PC-9 (cell line): ENCODE measurements at regions not wholly inside any gene's neighbourhood (a gene's known extent, or its start where the extent isn't known, plus 50 kb on each side); places are given as distances from the start of the nearest gene placed in this dataset.
A peak's percentile ranks its signal among the peaks of the same experiment; 100 is the strongest.

Experiments
- BruUV-seq: library from RNA; stranded (reverse); fragments of 400-500 nt; replicated peaks from 2 replicates; lab custom pipeline; 2021; lab: Mats Ljungman, UMichigan
- CTCF ChIA-PET: fragments of 300-600 bp; sonication (Branson Sonifier 250); formaldehyde crosslinking; loops from one replicate; lab custom pipeline; 2022; ENCODE audit warnings: antibody characterized with exemption; lab: Charles Lee
- POLR2A ChIA-PET: fragments of 300-600 bp; sonication (Branson Sonifier 250); formaldehyde crosslinking; loops from one replicate; lab custom pipeline; 2022; ENCODE audit warnings: antibody characterized with exemption; ENCODE audit not compliant: unreplicated experiment; lab: Charles Lee
- DNase-seq, 2 experiments: peaks; one replicate each; pipeline versions ENCODE4 v3.0.0 to v3.0.0-alpha.2; 2015 to 2022; ENCODE audit warnings: mixed read lengths in 1 of 2
- H2AFZ ChIP-seq: fragments of 200-600 bp; sonication (generic); 2 replicates; pipeline ENCODE4 v1.8.1; 2017; ENCODE audit warnings: antibody characterized with exemption
- H3F3A ChIP-seq: fragments of 200-600 bp; sonication (generic); 2 replicates; pipeline ENCODE4 v1.8.1; 2017; ENCODE audit warnings: antibody characterized with exemption, mild to moderate bottlenecking, low read depth; ENCODE audit not compliant: insufficient read depth
- H3K27ac ChIP-seq: fragments of 200-600 bp; sonication (generic); 2 replicates; pipeline ENCODE4 v1.6.1; 2016; ENCODE audit warnings: mixed run types
- H3K27me3 ChIP-seq: fragments of 200-600 bp; sonication (generic); 2 replicates; pipeline ENCODE4 v1.6.1; 2016; ENCODE audit warnings: low read depth, mixed run types; ENCODE audit not compliant: insufficient read depth
- H3K36me3 ChIP-seq: fragments of 200-600 bp; sonication (generic); 2 replicates; pipeline ENCODE4 v1.6.1; 2016; ENCODE audit warnings: low read depth, mixed run types
- H3K4me1 ChIP-seq: fragments of 200-600 bp; sonication (generic); replicated peaks from 2 replicates; pipeline ENCODE4 v1.6.1; 2016; ENCODE audit warnings: mixed run types; ENCODE audit not compliant: insufficient read depth
- H3K4me2 ChIP-seq: fragments of 200-600 bp; sonication (generic); 2 replicates; pipeline ENCODE4 v1.6.1; 2017; ENCODE audit warnings: mixed run types
- H3K4me3 ChIP-seq: fragments of 200-600 bp; sonication (generic); 2 replicates; pipeline ENCODE4 v1.6.1; 2016; ENCODE audit warnings: mixed run types
- H3K79me2 ChIP-seq: fragments of 200-600 bp; sonication (generic); 2 replicates; pipeline ENCODE4 v1.6.1; 2017; ENCODE audit warnings: low read depth, mixed run types
- H3K9me2 ChIP-seq: fragments of 200-600 bp; sonication (generic); 2 replicates; pipeline ENCODE4 v1.8.1; 2017; ENCODE audit warnings: mild to moderate bottlenecking; ENCODE audit not compliant: insufficient read depth
- H3K9me3 ChIP-seq: fragments of 200-600 bp; sonication (generic); 2 replicates; pipeline ENCODE4 v1.8.1; 2016; ENCODE audit warnings: low read depth; ENCODE audit not compliant: insufficient read depth
- H4K20me1 ChIP-seq: fragments of 200-600 bp; sonication (generic); 2 replicates; pipeline ENCODE4 v1.8.1; 2017; ENCODE audit not compliant: insufficient read depth
- CTCF ChIP-seq: fragments of 200-600 bp; sonication (generic); conservative IDR thresholded peaks from 2 replicates; pipeline ENCODE4 v1.6.1; 2017; ENCODE audit warnings: mixed run types, antibody characterized with exemption, mild to moderate bottlenecking, moderate library complexity
- EZH2 ChIP-seq: fragments of 200-600 bp; sonication (generic); IDR thresholded peaks from 2 replicates; pipeline ENCODE4 v1.8.0; 2017; ENCODE audit warnings: antibody characterized with exemption, low read depth
- intact Hi-C: fragments of 100-400 bp; cut with micrococcal nuclease; formaldehyde crosslinking; loops from one replicate; pipeline ENCODE4 v1.10.0; 2022; ENCODE audit not compliant: unreplicated experiment

- Histone ChIP-seq H3K4me1 (peaks cover 62% of the 10 kb centered on the region), H3K9me3 (peaks cover 20% of the 10 kb centered on the region; the same call in 1 of the 2 replicates), H3K36me3 (0 out of 2 replicates have a peak, but pooled peaks cover 5% of the 10 kb centered on the region), H3K4me3 (no peak overlapping the region), H3K4me2 (no peak overlapping the region), H2AFZ (no peak overlapping the region), H3K9me2 (no peaks in the 10 kb centered on the region; the same call in 1 of the 2 replicates), H3K27ac (no peak overlapping the region), H3K27me3 (no peaks in the 10 kb centered on the region), H3F3A (peaks cover 31% of the 10 kb centered on the region), H3K79me2 (no peaks in the 10 kb centered on the region), H4K20me1 (no peaks in the 10 kb centered on the region)
- TF ChIP-seq EZH2 = no peak
- intact Hi-C loops = loop anchor here (5.0 kb wide), 1 partner anchor 1817 kb away; no protein-coding TSS in a partner anchor
- no peak for DNase-seq
- CTCF ChIA-PET = interaction anchor here (1.2 kb wide), 1 partner anchor 211 kb away, joined by 5 read pairs; no protein-coding TSS in a partner anchor
- POLR2A ChIA-PET = interaction anchor here (0.6 kb wide), 1 partner anchor 13 kb away, joined by 3 read pairs; no protein-coding TSS in a partner anchor
- no TSS peak for BruUV-seq
Observed at GRCh38 chr3:107218864-107219269, 158.4 kb upstream of the CCDC54 start.

- no peaks in the 10 kb centered on the region for H3K79me2 ChIP-seq
- H3K9me2 ChIP-seq = no peaks in the 10 kb centered on the region; the same call in 1 of the 2 replicates
- peaks cover 26% of the 10 kb centered on the region for H3F3A ChIP-seq
- POLR2A ChIA-PET = interaction anchor here (0.6 kb wide), 1 partner anchor 49 kb away, joined by 3 read pairs; no protein-coding TSS in a partner anchor
- H3K9me3 ChIP-seq = peaks cover 7% of the 10 kb centered on the region
- H3K4me2 ChIP-seq = no peak overlapping the region
- H3K27me3 ChIP-seq = no peaks in the 10 kb centered on the region
- H3K4me1 ChIP-seq = peaks cover 56% of the 10 kb centered on the region
- intact Hi-C loops = no loop called here
- CTCF ChIA-PET = no interaction called here
- no TSS peak for BruUV-seq
- H2AFZ ChIP-seq = no peak overlapping the region
- H3K27ac ChIP-seq = no peak overlapping the region
- no peaks in the 10 kb centered on the region for H3K36me3 ChIP-seq
- no peaks in the 10 kb centered on the region for H4K20me1 ChIP-seq
- TF ChIP-seq CTCF (no peak), EZH2 (no peak)
- no peak overlapping the region for H3K4me3 ChIP-seq
- no peak for DNase-seq
Observed at GRCh38 chr3:107220538-107220937, 156.7 kb upstream of the CCDC54 start.

- ChIA-PET CTCF (no interaction called here), POLR2A (no interaction called here)
- no TSS peak for BruUV-seq
- Histone ChIP-seq H3K4me2 (no peak overlapping the region), H2AFZ (no peak overlapping the region), H3K9me2 (no peaks in the 10 kb centered on the region; the same call in 1 of the 2 replicates), H3K4me3 (no peak overlapping the region), H3K27ac (no peak overlapping the region), H3K79me2 (no peaks in the 10 kb centered on the region), H4K20me1 (no peaks in the 10 kb centered on the region), H3K27me3 (no peaks in the 10 kb centered on the region), H3K36me3 (no peaks in the 10 kb centered on the region), H3F3A (peaks cover 13% of the 10 kb centered on the region), H3K9me3 (peaks cover 7% of the 10 kb centered on the region), H3K4me1 (peaks cover 44% of the 10 kb centered on the region)
- peak in 1 of 2 experiments; percentile 64 for DNase-seq
- intact Hi-C loops = no loop called here
- TF ChIP-seq CTCF = no peak
- TF ChIP-seq EZH2 = no peak
Observed at GRCh38 chr3:107221856-107222255, 155.4 kb upstream of the CCDC54 start.
